NCI-H748 (cell line): ENCODE measurements at regions not wholly inside any gene's neighbourhood (a gene's known extent, or its start where the extent isn't known, plus 50 kb on each side); places are given as distances from the start of the nearest gene placed in this dataset.
"Not testable (repeated sequence)": the region's sequence is repeated elsewhere in the genome, so short reads cannot be mapped to it uniquely, and the experiment has no call there.

Source experiments
- DNase-seq: peaks from one replicate; lab custom pipeline; 2025; ENCODE audit not compliant: unreplicated experiment; lab: John Stamatoyannopoulos, UW

DNA sequence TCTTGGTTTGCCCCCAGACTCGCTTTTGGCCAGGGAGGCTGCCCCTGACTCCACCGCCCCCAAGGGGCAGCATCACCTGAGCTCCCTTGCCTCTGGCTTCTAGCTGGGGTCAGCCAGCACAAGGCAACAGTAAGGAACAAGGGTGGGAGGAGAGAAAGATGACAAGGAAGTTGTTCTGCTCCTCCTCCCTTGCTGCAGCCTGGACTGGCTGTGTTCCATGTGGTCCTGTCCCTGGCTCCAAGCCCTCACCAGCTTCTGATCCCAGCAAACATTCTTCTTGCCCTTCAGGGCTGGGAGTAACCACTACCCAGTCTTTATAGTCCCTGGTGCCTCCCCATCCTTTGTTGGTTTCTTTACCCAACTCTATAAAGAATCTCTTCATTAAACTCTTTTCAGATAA, 100.3 kb upstream of the SPIN1 start:
- DNase-seq, result no peak

DNA sequence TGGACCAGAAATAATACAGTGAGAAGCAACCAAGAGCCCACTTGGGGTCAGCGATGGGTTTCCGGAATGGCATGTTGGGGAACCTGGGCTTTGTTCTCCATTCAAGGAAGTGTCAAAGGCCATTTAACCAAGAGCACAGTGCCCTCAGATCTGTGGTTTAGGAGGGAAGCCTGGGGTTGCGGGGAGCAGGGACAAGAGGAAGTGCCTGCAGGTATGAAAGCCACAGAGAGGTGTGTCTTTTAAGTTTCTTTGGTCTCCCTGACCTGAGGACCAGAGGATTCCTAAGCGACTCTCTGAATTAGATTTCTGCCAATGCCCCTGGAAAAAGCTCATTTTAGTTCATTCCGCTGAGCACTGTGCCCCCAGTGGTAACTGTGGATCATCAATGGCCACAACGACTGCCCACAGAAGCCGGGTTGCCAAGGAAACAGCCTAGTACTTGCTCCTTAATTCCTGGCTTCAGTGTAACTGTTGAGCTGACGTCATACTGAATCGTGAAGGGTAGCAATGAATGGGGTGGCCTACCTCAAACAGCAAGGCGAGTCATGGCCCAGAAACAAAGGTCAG, 107.3 kb upstream of the SPIN1 start:
- peak; percentile 41 for DNase-seq

DNA sequence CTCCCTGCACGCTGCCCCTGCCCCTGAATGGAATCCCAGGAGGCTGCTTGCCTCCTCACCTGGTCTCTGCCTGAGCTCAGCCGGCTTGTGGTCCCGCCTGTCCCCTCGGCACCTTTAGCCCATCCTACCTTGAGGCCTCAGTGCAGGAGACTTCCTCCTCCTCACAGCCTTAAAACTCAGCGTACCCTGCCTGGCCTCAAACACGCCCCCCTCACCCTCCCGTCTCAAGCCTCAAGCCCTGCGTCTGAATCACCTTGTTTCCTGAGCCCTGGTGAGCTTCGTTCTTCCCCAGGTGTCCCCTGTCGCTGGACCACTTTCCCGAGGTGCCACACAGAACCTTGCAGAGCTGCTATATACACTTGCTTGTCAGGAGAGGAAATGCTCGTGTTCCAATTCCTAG, 110.2 kb upstream of the SPIN1 start:
- DNase-seq, result no peak

DNA sequence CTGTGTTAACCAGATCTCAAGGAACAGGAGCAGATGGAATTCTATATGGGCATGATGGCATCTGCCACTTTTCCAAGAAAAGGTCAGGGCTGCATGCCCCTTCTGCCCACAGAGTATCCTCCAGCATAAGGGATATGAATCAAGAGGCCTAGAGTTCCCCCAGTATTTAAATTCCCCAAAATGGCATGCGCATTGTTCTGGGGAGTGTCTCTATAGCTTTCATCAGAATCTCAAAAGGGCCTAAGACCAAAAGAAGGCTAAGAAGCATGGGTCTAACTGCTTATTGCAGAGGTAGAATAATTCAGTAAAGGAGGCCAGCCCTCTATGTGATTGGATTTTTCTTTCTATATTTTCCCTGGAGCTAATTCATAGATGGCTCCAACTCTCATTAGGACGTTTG, 114.2 kb upstream of the SPIN1 start:
- DNase-seq, result no peak

DNA sequence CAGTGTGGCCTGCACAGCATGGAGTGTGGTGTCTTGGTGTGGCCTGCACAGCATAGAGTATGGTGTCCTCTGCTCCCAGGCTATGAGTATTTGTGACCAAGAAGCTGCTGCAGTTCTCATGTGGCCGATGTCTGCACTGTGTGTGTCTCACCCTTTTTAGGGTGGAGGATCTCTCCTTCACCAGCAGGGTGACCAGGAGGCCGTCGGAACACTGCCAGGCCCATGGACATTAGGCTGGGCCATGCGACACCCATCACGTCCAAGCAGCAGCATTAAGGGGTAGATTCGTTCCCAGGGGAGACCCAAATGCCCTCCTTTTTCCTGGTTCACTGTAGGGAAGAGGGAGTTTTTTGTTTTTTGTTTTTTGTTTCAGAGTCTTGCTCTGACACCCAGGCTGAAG, 115.3 kb upstream of the SPIN1 start:
- DNase-seq, result no peak

DNA sequence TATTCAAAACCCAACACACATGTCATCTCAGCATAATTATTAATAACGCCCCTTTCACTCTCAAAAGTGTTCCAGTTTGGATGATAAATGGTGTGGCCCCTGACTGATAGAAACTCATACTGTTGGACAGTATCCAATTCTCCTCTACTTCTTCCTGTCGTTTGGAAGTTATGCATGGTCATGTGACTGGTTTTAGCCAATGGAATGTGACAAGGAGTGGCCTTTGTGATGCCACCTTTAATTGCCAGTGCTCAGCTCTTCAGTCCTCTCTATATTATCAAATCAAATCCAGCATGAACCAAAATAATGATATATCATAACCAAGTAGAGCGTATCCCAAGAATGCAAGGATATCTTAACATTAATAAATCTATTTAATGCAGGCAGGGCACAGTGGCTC, 117.8 kb upstream of the SPIN1 start:
- DNase-seq, result no peak

DNA sequence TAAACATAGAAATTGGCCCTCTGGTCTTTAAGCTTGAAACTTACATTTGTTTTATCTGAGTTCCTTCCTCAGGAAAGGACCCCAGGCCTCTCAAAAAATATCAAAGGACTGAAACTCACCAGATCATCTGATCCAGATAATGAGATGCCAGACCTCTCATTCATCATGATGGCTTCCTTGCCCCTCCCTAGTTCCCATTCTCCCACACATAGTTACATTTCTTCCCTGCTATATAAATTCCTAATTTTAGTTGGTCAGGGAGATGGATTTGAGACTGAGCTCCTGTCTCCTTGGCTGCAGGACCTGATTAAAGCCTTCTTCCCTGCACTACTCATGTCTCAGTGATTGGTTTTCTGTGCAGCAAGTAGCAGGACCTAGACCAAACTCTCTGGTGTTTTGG, 119.4 kb upstream of the SPIN1 start:
- DNase-seq, result no peak

DNA sequence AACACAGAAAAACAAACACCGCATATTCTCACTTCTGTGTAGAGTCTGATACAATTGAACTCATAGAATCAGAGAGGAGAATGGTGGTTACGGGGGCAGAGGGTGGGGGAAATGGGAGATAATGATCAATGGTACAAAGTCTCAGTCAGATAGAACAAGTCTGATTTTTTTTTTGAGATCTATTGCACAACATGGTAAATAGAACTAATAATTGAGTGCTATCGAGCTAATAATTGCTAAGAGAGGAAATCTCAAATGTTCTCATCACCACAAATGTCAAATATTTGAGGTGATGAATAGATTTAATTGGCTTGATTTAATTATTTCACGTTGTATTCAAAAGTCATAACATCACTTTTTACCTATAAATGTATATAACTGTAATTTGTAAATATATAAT, 121.0 kb upstream of the SPIN1 start:
- DNase-seq, result no peak

DNA sequence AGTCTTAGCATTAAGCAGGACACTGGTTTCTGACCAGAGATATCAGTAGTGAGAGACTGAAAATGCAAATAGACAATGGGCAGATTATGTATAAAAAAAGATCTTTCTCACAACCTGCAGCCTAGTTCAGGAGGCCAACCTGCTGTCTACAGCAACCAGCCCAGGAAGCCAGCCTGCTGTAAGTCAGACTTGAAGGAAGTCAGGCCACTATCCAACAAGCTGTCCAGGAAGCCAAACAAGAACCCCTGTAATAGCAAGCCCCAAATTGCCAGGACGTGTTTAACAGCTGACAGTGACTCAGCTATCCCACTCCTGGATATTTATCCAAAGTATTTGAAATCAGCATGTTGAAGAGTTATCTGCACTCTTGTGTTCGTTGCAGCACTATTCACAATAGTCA, 121.8 kb upstream of the SPIN1 start:
- no peak for DNase-seq

DNA sequence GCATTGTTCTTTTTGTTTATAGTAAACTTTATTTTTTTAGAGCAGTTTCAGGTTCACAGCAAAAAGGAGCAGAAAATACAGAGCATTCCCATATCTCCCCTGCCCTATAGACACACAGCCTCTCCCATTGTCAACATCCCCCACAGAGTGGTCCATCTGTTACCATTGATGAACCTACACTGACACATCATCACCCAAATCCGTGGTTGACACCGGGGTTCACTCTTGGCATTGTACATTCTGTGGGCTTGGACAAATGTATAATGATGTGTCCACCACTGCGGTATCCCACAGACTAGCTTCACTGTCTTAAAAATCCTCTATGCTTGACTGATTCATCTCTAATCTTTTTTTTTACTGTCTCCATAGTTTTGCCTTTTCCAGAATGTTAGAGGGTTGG, 120.7 kb upstream of the SPATA31C2 start:
- no peak for DNase-seq

DNA sequence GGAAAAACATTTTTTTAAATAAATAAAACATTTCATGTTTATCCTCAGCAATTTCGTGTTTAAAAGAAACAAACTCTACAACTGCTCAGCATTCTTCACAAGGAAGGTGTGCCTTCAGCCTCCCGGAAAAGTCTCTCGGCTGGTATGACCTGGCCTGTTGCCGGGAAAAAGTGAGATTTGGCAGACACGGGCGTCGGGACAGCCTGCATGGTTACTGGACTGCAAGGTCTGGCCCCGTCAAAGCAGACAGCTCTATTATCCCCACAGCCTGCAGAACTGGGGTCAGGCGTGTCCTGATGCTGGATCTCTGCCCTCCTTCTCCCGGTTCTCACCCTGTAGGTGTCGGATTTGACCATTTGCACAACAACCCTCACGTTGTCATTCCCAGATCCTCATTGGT, 120.3 kb upstream of the SPATA31C2 start:
- no peak for DNase-seq

DNA sequence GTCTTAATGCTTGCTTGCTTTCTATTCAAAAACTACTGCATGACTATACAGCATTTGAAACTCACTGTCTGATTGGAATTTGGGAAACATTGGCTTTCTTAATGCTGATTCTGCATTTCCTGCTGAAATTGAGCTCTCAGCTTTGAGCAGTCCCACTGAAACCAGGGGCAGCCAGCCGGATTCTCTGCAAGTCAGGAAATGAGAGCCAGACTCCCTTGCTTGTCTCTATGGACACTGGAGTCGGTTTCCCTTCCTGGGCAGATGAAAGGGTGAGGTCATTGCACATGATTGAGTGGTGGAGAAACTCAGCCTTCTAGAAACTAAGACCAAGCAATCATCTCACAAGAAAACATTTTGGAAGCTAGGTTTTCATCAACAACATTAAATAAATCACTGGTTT, 119.7 kb upstream of the SPATA31C2 start:
- peak; percentile 6 for DNase-seq

DNA sequence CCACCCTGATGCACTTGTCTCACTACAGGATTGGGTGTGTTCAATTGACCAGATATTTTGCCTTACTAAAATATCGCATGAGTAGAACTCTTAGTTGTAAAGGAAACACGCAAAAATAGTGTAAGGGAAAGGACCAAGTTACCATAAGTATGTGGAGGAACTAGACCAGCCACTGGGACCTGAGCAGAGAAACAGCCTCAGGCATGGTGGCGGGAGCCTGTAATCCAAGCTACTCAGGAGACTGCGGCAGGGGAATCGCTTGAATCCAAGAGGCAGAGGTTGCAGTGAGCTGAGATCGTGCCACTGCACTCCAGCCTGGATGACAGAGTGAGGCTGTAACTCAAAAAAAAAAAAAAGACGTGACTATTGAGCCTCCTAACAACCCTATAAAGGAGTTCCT, 117.9 kb upstream of the SPATA31C2 start:
- DNase-seq, result no peak

DNA sequence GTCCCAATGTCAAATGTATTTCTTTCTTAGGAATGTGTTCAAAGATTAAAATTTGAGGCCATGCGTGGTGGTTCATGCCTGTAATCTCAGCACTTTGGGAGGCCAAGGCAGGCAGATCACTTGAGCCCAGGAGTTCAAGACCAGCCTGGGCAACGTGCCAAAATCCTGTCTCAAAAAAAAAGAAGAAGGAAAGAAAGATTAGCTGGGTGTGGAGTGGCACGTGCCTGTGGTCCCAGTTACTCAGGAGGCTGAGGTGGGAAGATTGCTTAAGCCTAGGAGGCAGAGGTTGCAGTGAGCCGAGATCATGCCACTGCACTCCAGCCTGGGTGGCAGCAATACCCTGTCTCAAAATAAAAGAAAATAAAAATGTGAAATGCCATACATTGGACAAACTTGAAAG, 117.5 kb upstream of the SPATA31C2 start:
- not testable (repeated sequence) for DNase-seq

DNA sequence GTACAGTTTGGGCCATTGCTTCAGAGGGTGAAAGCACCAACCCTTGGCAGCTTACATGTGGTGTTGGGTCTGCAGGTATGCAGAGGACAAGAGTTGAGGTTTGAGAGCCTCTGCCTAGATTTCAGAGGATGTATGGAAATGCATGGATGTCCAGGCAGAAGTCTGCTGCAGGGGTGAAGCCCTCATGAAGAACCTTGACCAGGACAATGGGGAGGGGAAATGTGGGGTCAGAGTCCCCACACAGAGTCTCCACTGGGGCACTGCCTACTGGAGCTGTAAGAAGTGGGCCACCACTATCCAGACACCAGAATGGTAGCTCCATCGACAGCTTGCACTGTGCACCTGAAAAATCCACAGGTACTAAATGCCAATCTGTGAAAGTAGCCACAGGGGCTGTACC, 113.6 kb upstream of the SPATA31C2 start:
- no peak for DNase-seq

DNA sequence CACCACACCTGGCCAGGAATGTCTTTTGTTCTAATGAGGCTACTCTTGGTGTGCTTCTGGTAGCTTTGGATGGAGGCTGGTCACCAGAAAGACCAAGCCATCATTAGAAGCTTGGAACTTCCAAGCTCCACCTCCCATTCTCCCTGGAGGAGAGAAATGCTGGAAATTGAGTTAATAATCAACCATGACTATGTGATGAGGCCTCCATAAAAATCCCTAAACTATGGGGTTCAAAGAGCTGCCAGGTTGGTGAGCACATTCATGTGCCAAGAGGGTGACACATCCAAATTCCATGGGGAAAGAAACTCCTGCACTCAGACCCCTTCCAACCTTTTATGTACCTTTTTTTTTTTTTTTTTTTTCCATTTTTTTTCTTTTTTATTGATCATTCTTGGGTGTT, 105.5 kb upstream of the SPATA31C2 start:
- DNase-seq, result no peak

DNA sequence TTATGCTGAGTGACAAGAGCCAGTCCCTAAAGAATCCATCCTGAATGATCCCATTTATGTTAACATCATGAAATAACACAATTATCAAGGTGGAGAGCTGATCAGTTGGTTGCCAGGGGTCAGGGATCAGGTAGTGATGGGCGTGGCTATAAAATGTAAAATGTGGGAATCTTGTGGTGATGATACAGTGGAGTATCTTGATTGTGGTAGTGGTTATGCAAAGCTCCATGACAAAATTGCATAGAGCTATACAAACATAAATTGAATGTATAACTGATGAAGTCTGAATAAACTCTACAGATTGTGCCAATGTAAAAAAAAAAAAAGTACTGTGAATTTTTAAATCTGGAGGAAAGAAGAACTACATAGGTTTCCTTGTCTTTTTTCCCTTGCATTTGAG, 104.6 kb upstream of the SPATA31C2 start:
- DNase-seq, result no peak

DNA sequence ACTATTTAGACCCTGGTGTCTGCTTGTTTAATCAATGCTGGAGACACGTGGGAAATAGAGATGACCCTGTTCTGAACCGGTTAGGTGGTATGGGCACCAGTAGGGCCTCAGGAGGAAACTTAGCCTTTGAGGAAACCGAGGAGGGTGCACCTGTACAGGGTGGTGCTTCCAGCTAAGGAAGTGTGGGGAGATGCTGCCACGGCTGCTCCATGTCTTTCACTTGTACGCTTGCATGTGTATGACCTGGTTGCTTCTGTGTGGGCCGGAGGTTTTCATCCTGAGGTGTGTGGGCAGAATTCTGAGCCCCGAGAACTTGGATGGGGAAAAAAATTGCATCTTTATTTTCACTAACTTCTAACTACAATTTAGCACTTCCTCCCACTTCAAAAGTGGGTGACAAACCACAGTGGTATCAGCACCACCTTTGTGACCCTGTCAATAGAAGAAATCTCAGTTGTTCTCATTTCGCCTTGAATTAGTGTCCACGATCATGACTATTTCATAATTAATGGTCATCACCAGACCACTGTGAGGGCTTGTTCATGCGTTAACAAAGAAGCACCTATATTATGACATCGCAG, 99.8 kb upstream of the SPATA31C2 start:
- no peak for DNase-seq

DNA sequence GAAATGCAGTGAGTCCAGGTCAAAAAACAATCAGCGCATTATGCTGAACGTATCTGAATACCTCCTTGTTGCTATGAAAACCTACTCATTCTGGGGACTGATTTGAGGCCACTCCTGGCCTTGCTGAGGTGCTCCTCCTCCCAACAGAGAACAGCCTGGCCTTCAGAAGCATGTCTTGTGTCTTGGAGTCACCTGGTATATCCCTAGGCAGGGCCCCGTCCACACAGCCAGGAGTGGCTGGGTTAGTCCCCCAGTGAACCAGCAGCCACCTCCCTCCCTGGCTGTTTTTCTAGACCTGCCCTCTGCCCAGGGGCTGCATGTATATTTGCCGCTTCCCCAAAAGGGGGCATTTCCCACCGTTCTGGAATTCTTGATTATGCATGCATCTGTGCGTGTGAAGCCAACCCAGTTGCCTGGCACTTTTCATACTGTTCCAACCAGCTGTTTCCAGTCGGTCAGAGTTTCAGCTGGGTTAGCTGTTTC, 99.2 kb upstream of the SPATA31C2 start:
- no peak for DNase-seq

DNA sequence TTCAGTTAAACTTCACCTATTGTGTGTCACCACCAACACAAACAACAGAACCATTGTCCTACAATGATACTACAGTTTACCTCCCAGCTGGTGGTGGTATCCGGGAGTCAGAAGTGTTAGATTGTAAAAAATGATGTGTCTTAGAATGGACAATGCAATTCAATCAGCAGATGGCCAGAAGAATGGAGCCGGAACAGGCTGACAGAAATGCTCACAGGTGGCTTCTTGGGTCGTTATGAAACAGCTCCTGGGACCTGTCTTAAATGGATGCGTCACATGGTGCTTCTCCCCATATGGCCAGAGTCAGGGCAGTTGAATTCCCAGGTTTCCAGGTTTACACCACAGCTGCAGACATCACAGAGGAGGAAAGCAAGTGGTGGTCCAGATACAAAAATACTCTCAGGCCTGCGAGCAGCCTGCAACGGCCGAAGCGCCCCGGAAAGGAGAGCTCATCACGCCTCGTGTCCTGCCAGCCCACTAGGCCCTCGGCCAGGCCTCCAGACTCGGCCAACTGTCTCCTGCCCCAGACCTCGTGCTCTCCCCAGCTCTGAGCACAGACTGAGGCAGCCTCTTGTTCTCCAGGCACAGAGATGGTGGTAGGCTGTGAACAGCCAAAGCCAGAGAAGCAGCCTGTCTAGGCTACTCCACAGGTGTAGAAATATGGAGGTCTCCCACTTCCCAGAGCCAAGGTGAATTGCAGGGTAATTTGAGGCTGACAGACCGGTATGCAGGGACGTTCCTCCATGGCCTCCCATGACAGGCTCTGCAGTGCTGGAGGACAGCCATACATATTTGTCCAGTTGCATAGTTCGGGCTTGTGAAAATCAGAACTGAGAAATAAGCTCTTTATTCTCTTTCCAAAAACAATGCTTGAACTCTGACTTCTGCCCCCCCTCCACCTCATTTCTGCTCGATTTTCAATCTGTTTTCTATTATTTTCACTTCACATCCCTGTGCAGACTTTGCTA, 98.5 kb upstream of the SPATA31C2 start:
- no peak for DNase-seq

DNA sequence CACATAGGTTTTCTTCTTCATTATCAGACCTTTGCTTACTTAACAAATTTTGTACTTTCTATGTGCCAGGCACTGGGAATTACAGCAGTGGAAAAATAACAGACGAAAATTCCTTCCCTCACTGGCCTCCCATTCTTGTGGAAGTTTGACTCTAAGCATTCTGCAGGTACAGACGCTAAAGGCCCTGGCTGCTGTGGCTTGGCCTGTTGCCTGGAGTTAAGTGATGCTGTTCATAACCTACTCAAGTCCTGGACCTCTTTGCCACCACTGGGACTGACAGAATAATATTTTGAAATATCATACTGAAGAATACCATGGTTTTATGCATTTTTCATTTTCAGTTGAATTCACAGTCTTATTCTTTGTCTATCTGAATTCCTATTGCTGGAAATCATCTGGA, 97.3 kb upstream of the SPATA31C2 start:
- DNase-seq, result no peak

DNA sequence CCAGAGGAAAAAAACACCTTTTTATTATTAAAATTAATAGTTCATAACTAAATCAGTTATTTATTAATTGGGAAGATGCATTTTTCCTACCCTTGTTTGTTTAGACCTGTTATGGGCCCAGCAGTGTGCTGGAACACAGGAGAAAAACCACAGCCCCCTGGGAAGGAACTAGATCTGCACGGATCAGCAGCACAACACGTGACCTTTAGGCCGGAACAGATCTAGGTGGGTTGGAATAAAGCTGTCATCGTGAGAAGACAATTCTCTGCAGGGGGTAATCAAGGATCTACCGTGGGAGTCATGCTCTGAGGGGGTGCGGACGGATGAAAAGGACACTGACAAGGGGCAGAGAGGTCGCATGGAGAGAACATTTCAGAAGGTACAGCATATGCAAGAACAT, 95.8 kb upstream of the SPATA31C2 start:
- DNase-seq, result no peak
